ENCODE measurements at regions not wholly inside any gene's neighbourhood (a gene's known extent, or its start where the extent isn't known, plus 50 kb on each side); places are given as distances from the start of the nearest gene placed in this dataset.
A peak's percentile ranks its signal among the peaks of the same experiment; 100 is the strongest.

DNA sequence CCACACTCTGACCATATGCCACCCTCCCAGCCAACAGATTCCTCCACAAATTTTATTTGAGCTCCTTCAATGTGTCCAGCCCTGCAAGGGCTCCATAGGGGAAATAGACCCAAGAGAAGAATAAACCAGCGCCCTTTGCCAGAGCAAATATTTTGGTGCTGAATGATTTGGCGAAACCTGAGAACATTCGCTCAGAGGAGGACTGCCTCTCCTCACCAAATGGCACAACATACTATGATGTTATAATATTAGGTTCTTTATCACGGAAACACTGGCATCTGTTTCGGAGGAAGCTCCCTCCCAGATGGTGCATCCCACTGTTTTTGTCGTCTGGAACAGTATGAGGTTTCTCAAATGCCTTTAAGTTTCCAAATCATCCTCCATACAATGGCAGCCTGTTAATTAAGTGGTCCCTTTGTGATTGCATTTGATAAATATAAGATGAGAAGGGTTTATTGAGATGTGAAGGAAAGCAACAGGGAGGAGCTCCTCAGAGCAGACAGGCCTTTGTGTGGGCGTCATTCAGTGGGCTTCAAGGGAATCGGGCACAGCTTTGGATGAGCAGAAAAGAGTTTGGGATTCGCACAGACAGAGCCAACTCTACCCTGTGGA, 139.1 kb upstream of the ADRA1B start:
- Histone ChIP-seq H3K4me3 (no peak overlapping the region), H3K27ac (no peak overlapping the region), H3K4me1 (no peaks in the 10 kb centered on the region), H3K27me3 (no peaks in the 10 kb centered on the region), H3K36me3 (no peaks in the 10 kb centered on the region), H3K9me3 (no peaks in the 10 kb centered on the region)
- no peak for TF ChIP-seq POLR2A (IDR thresholded peaks at IDR 0.05)
- TF ChIP-seq, protein P1, sequence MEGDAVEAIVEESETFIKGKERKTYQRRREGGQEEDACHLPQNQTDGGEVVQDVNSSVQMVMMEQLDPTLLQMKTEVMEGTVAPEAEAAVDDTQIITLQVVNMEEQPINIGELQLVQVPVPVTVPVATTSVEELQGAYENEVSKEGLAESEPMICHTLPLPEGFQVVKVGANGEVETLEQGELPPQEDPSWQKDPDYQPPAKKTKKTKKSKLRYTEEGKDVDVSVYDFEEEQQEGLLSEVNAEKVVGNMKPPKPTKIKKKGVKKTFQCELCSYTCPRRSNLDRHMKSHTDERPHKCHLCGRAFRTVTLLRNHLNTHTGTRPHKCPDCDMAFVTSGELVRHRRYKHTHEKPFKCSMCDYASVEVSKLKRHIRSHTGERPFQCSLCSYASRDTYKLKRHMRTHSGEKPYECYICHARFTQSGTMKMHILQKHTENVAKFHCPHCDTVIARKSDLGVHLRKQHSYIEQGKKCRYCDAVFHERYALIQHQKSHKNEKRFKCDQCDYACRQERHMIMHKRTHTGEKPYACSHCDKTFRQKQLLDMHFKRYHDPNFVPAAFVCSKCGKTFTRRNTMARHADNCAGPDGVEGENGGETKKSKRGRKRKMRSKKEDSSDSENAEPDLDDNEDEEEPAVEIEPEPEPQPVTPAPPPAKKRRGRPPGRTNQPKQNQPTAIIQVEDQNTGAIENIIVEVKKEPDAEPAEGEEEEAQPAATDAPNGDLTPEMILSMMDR (IDR thresholded peaks at IDR 0.05): no peak
- intact Hi-C loops (cut with DNase I; ENCODE audit: low total_unique reads): loop anchor here (10.0 kb wide), 1 partner anchor 138 kb away; the partner anchor contains the start of gene ADRA1B
- no peak for DNase-seq

DNA sequence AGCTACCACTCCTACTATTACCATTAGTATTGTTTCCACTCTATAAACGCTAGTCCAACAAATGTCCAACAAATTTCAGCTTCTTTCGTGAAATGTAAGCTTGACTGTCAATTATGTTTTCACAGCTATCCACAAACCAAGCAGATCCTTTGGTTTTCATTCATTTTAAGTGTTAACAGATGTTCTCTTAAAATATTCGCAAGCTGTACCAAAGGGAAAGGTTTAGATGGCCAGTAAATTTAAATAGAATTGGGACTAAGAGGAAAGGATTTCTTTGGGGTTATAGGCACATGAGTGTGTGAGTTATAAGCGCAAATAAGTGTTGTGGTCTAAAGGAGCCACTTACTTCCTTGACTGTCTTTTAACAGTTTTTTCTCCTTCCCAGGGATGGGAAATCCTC, 136.8 kb upstream of the ADRA1B start:
- no peak overlapping the region for H3K27ac ChIP-seq
- H3K4me1 ChIP-seq: no peaks in the 10 kb centered on the region
- H3K27me3 ChIP-seq: no peaks in the 10 kb centered on the region
- H3K4me3 ChIP-seq: no peak overlapping the region
- DNase-seq: no peak
- H3K9me3 ChIP-seq: no peaks in the 10 kb centered on the region
- intact Hi-C loops (cut with DNase I; ENCODE audit: low total_unique reads): loop anchor here (10.0 kb wide), 1 partner anchor 135 kb away; the partner anchor contains the start of gene ADRA1B
- H3K36me3 ChIP-seq: no peaks in the 10 kb centered on the region
- no peak for TF ChIP-seq POLR2A (IDR thresholded peaks at IDR 0.05)
- TF ChIP-seq, protein P1 (IDR thresholded peaks at IDR 0.05): no peak

DNA sequence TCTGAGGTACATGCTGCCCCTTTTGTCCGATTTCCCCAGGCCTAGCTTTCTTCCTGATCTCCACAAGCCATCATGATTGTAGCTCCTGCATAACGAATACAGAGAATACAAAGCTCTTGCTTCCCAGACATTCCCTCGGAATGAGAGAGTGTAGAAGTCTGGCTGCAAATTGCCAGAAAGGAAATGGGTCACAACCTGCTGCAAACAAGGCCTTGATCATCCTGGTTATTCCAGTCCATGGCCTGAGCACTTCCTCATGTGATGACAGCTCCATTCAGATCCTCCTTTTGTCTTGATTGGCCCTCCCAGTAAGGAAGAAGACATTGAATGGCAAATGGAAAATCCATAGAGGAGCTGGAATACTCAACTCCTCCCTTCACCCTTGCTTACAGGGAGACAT, 136.0 kb upstream of the ADRA1B start:
- Histone ChIP-seq H3K4me3 (no peak overlapping the region), H3K4me1 (no peaks in the 10 kb centered on the region), H3K27ac (no peak overlapping the region), H3K36me3 (no peaks in the 10 kb centered on the region), H3K9me3 (no peaks in the 10 kb centered on the region), H3K27me3 (no peaks in the 10 kb centered on the region)
- intact Hi-C loops (cut with DNase I; ENCODE audit: low total_unique reads): no loop called here
- no peak for TF ChIP-seq POLR2A (IDR thresholded peaks at IDR 0.05)
- TF ChIP-seq, protein P1 (IDR thresholded peaks at IDR 0.05): no peak
- DNase-seq: no peak

DNA sequence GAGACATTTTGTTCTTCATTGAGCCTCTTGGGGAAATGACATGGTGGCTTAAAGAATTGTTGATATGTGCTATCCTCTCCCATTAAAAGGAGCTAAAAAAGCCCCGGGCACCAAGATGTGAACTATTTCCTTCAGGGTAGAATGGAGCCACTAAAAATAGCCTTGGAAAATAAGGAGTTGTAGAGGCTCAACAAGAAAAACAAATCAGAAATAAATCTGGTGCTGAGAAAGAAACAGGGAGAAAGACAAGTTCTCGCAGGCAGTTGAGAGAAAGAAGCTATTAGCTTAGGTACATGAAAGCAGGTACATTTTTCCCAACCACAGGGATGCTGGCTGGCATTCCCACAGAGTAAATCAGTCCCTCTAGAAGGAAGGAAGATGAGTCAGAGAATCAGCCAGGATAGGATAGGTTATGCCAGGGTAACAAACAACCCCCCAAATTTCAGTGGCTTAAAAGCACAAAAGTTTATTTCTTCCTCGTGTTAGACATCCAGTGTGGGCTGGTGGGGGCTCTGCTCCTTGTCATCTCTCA, 134.6 kb upstream of the ADRA1B start:
- TF ChIP-seq POLR2A (IDR thresholded peaks at IDR 0.05): no peak
- TF ChIP-seq, protein P1 (IDR thresholded peaks at IDR 0.05): no peak
- H3K27ac ChIP-seq: peak overlapping the region; percentile 36 to 70
- no peaks in the 10 kb centered on the region for H3K27me3 ChIP-seq
- H3K4me1 ChIP-seq: no peaks in the 10 kb centered on the region
- DNase-seq: no peak
- H3K4me3 ChIP-seq: no peak overlapping the region
- intact Hi-C loops (cut with DNase I; ENCODE audit: low total_unique reads): no loop called here
- no peaks in the 10 kb centered on the region for H3K9me3 ChIP-seq
- H3K36me3 ChIP-seq: no peaks in the 10 kb centered on the region

DNA sequence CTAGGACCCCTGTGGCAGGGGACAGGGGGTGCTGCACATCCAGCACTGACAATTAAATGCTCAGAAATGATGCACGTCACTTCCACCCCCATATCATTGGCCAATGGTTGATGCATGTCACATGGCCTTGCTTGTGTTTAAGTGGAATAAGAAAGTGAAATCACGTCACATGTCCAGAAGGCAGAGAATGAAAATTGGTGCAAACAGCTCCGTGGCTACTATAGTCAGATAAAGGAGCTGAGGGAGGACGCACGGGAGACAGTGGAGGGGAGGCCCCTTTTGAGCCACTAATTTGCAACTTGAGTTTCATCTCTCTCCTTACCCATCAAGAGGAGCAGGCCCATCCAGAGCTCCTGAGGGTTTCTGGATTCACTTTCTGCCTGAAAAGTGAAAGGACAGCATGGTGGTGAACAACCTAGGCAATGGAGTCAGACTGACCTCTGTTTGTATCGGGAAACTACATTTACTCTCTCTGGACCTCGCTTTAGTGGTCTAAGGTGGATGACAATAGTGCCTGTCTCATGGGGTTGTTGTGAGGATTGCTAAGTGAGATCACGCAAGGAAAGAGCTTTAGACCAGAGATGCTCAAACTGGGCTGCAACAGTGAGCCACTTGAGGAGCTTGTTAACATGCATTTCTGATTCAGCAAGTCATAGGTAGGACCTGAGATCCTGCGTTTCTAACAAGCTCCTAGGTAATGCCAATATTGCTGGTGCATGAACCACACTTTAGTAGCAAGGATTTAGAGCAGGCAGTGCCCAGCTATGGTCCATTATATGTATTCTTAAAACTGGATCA, 133.9 kb upstream of the ADRA1B start:
- intact Hi-C loops (cut with DNase I; ENCODE audit: low total_unique reads): no loop called here
- DNase-seq: no peak
- Histone ChIP-seq H3K4me1 (peaks cover 0 to 1% of the 10 kb centered on the region in 2 donors), H3K9me3 (no peaks in the 10 kb centered on the region), H3K27ac (peak overlapping the region; percentile 36 to 70), H3K4me3 (no peak overlapping the region), H3K36me3 (no peaks in the 10 kb centered on the region), H3K27me3 (no peaks in the 10 kb centered on the region)
- TF ChIP-seq POLR2A (IDR thresholded peaks at IDR 0.05): no peak
- TF ChIP-seq, protein P1 (IDR thresholded peaks at IDR 0.05): no peak

Data from uterus (tissue), 3 donors.